HS-27A (cell line): ENCODE measurements at regions not wholly inside any gene's neighbourhood (a gene's known extent, or its start where the extent isn't known, plus 50 kb on each side); places are given as distances from the start of the nearest gene placed in this dataset.
A peak's percentile ranks its signal among the peaks of the same experiment; 100 is the strongest.

Experiments used
- DNase-seq: peaks from one replicate; pipeline ENCODE4 v3.0.0-alpha.2; 2012; ENCODE audit warnings: low read depth, missing footprints

DNA sequence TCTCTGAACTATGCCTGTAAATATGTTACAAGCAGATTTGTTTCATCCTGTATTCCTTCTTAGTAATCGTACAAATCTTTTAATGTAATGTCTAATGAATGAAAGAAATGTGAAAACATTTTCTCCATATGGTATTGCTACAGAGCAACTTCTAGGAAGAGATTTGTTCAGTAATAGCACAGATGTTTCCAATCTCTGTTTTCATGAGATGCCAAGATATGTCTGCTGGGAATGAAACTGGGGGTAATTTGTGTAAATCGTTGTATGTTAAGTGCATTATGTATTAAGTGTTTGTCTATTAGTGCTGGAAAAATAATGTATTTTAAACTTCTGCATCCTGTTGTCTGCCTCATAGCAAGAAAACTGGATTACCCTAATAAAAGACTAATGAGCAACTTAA is 722.2 kb upstream of the EYS start:
- no peak for DNase-seq

DNA sequence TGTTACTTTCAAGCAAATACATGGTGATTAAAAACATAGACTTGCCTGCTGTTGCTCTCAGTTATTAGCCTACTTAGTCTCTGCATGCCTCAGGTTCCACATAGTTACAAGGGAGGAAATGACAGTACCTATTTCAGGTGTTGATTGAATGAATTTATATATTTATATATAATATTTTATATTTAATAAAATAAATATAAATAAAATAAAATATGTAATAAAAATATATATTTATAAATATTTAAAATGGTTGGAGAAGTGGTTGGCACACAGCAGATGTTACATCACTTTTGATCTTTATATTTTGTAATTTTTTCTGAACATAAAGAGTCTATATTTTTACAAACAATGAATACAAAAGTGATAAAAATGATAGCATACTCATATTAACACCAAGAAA is 716.0 kb upstream of the EYS start:
- no peak for DNase-seq

DNA sequence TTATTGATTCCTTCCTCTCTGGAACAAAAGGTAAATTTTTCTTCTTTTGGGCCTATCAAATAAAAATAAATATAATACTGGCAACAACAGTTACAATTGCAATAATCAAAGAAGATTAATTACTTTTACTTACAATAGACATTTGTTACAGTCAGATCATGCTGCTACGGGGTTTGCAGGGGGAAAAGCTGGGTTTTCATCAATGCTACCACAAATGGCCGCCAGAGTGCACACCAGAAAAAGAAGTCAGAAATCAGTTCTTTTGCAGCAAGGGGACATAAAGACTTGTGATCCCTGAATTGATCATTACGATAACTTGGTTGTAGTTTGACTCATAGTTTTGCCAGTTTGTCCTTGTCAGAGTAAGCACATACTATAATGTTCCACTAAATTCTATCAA is 714.5 kb upstream of the EYS start:
- DNase-seq, result no peak

DNA sequence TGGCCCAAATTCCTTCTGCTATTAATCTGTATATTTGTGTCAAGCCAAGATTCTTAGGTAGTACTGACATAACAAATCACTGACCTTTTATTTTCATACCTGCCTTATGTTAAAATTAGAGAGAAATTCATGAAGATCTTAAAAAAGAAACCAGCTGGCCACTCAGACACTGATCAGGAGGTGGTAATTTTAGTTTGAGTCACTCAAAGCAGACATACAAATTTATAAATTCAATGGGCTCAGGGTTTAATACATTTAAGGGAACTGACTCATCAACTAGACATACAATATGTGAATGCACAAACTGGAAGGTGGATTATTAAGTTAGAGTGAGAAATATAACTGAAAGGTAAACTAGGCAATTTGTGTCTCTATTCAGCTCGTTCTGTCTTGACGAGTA is 711.9 kb upstream of the EYS start:
- DNase-seq, result no peak

DNA sequence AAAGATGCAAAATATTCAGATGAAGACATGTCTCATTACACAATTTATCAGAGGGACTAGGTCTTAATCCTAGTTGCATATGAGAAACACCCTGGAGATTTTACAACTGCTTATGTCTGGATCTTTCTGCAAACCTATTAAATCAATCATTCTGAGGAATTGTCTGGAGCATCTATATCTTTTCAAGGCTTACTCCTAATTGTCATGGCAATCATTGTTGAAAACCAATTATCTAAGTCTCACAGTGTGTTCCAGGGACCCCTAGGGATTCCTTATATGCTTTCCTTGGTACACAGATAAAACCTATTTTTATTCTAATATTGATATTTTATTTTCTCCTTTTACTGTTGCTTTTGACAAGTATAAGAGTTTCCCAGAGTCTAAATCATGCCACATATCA is 696.9 kb upstream of the EYS start:
- no peak for DNase-seq

DNA sequence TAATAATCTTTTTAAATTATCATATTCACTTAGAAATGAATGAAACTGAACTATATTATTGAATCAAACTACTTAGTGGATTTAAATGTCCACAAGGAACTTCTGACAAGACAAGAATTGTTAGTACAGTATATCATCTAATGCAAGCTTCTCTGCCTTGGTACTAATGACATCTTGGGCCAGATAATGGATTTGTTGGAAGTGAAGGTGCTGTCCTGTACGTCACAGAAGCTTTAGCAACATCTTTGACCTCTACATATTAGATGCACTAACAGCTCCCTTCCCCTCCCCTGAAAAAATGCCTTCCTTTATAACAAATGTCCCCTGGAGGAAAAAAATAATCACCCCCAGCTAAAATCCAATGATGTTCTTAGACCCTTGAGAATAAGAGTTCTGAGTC is 695.8 kb upstream of the EYS start:
- no peak for DNase-seq

DNA sequence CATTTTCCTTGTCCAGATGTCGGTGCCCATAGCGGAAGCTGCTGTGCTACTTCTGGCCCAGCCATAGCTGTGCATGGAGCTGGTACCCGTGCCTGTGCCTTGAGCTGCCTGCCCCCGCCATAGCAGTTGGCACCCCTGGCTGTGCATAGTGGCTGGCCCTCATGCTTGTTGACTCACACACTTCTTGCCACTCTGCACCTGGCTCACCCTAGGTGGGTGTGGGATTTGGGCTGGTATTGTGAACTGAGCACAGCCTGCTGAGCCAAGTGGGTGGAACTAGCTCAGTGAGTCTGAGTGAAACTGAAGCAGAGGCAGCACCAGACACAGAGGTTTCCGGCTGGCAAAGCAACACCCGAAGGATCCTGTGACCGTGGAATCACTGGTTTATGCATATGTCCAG is 689.5 kb upstream of the EYS start:
- no peak for DNase-seq

DNA sequence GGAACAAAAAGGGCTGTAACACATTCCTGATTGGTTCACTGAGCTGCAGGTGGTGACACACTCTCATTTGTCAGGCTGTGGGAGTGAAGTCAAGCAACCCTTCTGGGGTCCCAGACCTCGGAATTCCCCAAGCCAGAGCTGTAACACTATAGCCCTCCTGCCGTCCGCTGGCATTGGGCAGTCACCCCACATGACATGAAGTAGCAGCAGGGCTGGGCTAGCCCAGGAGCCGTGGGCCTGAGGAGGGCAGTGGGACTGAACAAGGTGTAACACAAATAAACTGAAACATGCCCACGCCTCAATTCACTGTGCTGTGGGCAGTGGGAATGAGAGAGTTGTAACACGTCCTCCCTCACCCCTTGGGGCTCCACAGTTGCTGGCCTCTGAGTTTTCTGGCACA is 689.1 kb upstream of the EYS start:
- DNase-seq, result no peak

DNA sequence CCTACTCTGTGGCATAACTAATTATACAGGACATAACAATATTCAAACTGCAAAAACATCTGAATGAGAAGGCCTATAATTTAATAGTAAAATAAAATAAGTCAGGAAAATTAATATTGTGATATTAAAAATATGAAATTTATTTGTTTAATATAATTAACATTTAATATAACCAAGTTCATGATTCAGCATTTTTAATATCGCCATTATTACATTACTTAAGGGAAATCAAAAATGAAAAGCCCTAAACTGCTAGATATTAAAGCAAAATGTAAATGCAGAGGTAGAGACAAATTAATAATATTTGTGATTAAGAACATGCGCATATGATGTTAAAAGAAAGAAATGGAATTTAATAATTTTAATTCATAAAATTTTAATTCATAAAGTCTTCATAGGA is 683.4 kb upstream of the EYS start:
- no peak for DNase-seq

DNA sequence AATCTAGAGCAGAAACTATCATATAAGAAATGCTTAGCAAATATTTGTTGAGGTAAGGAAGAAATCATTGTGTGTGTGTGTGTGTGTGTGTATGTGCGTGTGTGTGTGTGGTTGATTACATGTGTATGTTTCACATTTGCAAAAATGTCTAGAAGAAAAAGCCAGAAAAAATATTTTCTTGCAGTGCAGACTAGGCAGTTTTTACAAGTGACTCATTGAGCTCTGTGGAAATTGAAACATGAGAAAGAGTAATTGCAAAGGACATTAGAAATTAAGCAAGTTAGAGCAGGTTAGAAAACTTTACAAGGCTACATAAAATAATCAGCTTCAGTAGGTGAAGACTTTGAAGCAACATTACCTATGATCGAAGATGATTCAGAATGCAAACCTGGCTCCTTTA is 669.0 kb upstream of the EYS start:
- no peak for DNase-seq

DNA sequence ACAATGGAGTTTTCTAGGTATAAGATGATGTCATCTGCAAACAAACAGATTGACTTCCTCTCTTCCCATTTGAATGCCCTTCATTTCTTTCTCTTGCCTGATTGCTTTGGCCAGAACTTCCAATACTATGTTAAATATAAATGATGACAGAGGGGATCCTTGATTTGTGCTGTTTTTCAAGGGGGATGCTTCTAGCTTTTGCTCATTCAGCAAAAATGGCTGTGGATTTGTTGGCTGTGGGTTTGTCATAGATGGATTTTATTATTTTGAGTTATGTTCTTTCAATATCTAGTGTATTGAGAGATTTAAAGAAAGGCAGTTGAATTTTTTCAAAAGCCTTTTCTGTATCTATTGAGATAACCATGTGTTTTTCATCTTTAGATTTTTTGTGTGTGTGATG is 662.4 kb upstream of the EYS start:
- no peak for DNase-seq

DNA sequence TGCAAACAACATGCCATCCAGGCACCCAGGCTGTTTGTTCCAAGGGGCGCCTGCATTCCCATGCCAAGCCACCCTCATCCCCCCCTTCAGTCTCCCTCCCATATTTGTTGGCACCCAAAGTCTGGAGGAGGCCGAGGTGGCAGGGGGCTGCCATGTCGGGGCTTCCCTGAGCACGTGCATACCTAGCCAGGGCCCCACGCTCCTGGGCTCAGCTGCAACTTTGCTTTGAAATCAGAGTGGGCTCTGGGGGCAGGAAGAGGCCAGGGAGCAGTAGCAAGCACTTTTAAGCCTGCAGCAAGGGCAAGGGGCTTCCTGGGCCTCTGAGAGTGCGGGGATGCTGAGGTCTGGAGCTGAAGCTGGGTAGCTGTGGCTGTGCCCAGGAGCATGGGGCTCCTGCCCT is 655.9 kb upstream of the EYS start:
- no peak for DNase-seq

DNA sequence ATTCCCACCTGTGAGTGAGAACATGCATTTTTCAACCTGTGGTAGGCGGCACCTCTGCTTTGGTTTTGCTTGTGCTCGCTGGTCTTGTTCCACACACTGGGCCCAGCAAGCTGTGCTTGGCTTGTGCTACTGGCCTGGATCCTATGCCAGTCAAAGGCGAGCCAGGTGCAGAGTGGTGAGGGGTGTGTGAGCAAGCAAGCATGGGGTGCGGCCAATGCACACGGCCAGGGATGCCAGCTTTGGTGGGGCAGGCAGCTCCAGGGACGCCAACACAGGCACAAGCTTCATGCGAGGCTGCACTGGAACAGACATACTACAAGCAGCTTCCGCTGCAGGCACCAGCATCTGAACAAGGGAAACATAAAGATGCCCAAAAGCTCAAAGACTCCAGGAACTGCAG is 654.9 kb upstream of the EYS start:
- no peak for DNase-seq

DNA sequence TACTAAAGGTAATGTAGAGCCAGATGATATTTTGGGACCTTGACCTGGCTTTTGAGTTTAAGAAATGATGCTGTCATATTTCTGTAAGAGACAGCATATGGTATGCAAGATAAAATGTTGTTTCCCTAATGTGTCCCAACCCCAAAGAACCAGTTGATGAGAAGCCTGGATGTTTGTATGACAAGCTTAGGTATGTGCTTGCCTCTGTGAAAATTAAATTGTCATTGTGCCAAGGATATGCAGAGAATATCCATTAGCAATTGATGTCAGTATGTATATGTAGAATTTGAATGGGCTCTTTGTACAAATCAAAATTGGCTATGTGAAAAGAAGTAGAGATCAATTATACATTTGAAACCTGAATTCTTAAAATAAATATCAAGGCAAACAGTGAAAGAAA is 650.8 kb upstream of the EYS start:
- DNase-seq, result no peak

DNA sequence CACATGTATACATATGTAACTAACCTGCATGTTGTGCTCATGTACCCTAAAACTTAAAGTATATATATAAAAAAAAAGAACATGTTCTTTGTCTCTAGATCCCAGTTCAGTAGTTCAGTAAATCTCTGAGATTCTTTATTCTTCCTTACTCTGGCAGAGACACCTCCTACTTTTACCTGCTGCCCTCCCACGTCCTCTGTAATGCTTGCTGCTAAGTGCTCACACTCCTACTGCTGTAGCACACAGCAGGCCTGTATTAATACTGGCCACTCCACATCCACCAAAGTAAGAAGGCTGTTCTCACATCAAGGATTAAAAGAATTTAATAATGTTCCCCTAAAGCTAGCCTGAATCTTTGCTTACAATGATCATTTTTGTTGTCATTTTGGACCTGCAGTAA is 648.4 kb upstream of the EYS start:
- no peak for DNase-seq

DNA sequence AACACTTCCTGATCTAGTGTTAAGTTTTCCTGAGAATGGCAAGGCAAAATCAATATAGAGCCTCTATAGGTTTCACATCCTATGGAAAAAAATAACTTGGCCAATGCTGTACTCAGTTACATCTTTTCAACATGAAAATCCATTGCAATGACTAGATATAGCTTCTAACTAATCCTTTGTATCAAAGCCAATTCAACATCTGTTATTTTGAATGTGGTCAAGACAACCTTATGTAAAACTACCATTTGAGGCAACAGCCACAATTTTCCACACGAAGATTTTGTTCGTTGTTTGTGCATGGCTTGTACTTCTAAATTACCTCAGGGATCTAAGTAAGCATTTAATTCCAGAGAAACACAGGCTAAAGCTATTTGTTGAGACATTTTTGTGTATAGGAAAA is 637.8 kb upstream of the EYS start:
- DNase-seq, result no peak

DNA sequence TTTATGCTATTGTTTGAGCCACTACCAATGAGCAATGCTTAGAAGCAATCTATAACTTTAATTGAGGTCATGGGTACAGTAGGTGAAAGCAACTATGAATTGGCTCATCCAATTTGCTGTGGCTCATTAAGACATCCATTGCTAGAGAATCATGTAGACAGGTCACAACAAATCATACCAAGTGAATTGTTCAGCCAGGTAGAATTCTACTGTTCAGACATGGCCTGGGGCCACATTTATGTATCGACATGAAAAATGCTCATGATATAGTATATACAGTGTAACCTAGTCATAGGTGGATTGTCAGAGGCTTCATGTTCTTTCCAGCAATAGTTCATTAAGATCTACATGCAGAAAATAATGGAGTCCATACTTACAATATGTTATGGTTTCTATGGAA is 633.7 kb upstream of the EYS start:
- no peak for DNase-seq

DNA sequence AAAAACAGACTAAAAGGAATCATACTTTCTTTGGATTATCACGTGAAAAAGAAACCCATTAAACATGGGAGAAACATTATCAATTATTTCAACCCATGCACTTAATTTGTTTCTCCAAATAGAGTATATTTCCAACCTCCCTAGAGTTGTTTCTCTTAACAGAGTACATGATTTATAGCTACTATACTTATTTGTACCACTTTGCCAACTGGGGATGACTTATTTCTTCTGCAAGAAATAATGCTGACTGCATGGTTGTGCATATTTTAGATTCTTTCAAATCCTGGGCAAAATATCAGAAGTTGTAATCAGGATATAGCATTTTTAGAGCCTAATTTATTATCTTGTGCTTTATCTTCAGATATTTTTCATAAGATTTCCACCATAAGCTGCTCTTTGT is 629.1 kb upstream of the EYS start:
- no peak for DNase-seq

DNA sequence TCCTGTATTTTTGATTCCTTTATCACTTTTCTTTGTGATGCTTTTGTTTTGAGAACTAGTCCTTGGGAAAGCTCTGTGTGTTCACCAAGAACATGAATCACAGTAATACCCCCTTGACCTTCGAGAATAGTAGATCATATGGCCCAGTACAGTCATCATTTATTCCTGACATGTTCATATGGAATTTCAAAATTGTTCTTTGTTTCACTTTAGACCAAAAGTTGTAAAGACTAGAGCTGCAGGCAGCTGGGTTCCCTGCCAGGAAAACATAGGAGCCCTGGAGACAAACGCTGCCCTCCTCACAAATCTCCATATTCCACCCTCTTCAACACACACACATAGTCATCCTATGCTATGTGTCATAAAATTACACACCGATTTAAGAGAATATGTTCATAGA is 621.2 kb upstream of the EYS start:
- peak; percentile 20 for DNase-seq

DNA sequence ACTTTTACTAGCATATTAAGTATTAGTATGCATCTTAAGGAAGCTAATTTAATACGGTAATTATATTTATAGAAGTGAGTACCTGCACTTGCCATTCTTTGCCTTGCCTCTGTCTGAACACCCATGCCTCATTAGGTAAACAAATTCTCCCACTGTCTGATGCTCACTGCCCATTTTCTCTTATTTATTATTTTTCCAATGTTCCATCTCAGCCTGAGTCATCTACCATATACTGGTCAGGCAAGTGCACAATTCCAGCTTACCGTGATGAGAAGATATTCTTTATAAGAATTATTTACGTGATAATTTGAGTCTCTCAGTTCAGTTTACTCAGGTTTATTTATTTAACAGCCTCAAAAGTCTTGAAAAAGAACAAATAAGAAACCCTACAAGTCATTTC is 619.2 kb upstream of the EYS start:
- no peak for DNase-seq

DNA sequence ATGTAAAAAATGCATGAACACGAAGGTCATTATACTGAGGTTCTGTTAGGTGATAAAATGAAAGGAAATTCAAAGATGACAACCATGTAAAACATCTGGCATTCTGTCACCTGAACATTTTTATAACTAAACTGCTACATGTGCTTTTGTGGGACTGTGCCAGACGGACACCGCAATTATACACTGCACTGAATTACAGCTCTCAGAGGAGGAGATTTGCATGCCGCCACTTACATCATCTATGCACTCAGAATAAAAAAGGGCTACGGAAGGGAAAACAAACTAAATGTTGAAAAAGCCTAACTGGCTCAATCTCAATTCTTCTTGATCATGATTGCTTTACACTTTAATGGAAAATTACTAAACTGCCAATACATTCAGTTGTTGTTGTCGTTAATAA is 614.0 kb upstream of the EYS start:
- DNase-seq, result no peak

DNA sequence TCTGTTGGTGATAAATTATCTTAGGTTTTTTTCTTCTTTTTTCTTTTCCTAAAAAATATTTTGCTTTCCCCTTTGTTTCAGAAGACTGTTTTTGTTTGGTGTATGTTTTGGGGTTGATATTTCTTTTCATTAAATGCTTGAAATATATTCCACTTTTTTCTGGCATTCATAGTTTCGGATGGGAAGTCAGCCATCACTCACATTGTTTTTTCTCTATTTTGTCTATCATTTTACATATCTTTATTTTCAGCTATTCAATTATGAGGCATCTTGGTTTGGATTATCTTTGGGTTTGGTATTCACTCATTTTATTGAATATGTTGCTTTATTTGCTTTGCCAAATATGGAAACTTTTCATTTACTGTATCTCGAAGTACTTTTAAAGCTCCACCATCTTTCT is 600.5 kb upstream of the EYS start:
- DNase-seq, result no peak

DNA sequence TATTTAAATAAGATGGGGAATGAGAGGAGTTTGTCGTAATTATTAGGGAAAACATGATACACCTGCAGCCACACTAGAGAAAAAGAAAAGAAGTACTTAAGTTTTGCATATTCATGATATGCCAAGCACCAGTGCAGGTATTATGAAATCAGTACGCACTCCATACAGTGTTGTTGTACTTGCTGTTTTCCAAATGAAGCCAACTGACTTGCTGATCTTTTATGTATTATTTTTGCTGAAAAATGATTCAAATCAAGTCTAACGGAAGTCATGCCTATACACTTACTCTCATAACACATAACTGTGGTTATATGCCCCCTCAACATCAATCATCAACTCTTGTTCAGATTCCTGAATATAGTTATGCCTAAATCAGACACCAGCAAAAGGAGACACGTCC is 584.9 kb upstream of the EYS start:
- DNase-seq, result no peak

DNA sequence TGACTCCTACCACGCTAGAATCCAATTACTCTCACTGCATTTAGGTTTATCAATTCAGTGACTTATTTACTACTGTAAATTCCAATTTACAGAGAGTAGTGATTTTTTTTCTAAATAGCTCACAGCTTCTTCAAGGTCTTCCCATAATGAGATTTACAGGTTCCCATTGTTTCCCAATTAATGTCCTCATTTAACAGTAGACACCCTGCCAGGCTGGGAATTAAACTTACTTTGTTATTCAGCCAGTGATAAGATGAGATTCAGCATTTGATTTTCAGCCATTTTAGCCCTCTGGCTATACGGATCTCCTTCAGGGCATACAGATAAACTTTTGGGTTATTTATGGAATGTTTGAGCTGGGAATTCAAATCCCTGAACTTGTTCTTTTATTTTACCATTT is 582.9 kb upstream of the EYS start:
- no peak for DNase-seq

DNA sequence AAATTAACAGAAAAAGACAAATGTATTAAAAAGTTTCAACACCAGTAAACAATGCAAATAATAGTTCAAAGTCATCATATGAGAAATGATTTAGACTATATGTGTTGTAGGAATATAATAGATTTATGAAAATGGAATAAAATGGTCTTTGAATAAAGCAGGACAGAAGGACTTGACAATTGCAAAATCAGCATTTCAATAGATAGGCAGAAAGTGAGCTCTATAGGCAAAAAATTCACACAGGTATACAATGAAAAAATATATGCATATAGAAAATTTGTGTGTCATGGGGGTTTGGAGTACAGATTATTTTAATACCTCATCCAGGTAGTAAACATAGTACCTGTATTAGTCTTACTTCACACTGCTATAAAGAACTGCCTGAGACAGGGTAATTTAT is 571.1 kb upstream of the EYS start:
- DNase-seq, result no peak

DNA sequence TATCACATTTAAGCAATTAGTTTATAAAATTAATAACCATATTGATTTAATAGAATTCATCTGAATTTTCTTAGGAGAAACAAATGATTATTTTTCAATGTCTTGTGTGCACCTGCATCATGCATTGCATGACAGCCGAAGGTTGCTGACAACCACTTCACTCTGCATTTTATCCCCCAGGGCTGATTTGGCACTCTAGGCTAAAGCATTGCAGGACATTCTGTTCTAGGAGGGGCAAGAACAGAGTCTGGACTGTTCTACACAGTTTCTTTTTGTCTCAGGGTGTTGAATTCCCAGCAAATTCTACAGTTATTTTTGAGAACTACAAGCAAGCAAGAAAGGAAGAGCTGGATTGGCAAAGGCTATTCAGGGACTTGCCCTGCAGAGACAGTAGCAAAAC is 570.4 kb upstream of the EYS start:
- no peak for DNase-seq
